ENCODE measurements at regions not wholly inside any gene's neighbourhood (a gene's known extent, or its start where the extent isn't known, plus 50 kb on each side); places are given as distances from the start of the nearest gene placed in this dataset.
"Not testable (repeated sequence)": the region's sequence is repeated elsewhere in the genome, so short reads cannot be mapped to it uniquely, and the experiment has no call there.

GRCh38 chr6:122904166-122904565 is 91.9 kb upstream of the CLVS2 start:
- ATAC-seq (ENCODE audit: low read depth) (no peak), DNase-seq (no peak)
- no peak overlapping the region for H3K4me3 Mint-ChIP-seq
- no peaks in the 10 kb centered on the region for H3K9me3 Mint-ChIP-seq
- POLR2A ChIA-PET, result no interaction called here
- no peak overlapping the region for H3K27ac Mint-ChIP-seq
- no peaks in the 10 kb centered on the region for H3K36me3 Mint-ChIP-seq
- no peaks in the 10 kb centered on the region for H3K4me1 Mint-ChIP-seq
- no peaks in the 10 kb centered on the region for H3K27me3 Mint-ChIP-seq

DNA sequence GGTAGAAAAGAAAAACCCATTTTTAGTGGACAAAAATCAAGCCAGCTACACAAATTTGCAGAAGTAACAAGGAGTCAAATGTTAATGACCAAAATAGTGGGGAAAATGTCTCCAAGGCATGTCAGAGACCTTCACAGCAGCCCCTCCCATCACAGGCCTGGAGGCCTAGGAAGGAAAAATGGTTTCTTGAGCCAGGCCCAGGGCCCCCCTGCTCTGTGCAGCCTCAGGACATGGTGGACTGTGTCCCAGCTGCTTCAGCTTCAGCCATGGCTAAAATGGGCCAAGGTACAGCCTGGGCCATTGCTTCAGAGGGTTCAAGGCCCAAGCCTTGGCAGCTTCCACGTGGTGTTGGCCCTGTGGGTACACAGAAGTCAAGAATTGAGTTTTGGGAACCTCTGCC is 82.5 kb upstream of the CLVS2 start:
- ATAC-seq (ENCODE audit: low read depth), result no peak
- POLR2A ChIA-PET, result no interaction called here

DNA sequence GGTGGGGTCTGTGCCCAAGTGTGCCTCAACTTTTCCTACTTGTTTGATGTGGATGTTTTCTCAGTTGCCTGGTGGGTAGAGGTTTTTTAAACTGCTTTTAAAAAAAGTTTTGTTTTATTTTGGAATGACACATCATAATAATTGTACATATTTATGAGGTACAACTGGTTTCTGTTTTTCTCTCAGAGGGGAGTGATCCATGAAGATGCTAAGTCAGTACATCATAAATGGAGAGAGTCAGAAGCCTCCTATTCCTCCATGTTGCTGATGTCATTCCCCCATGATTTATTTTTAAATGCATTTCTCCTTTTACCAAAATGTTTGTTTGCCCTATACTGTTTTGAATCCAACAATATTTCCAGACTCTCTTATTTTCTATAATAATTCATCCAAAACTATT is 77.3 kb upstream of the CLVS2 start:
- H3K36me3 Mint-ChIP-seq, result no peaks in the 10 kb centered on the region
- no peak for ATAC-seq (ENCODE audit: low read depth)

More for the DNA sequence above, 82.5 kb upstream of the CLVS2 start:
- peaks cover 12% of the 10 kb centered on the region for H3K9me3 Mint-ChIP-seq
- DNase-seq, result no peak
- no peak overlapping the region for H3K4me3 Mint-ChIP-seq
- H3K27me3 Mint-ChIP-seq, result no peaks in the 10 kb centered on the region
- no peaks in the 10 kb centered on the region for H3K36me3 Mint-ChIP-seq
- H3K4me1 Mint-ChIP-seq, result no peaks in the 10 kb centered on the region
- H3K27ac Mint-ChIP-seq, result no peak overlapping the region

GRCh38 chr6:122930252-122931180 is 65.5 kb upstream of the CLVS2 start:
- ATAC-seq (ENCODE audit: low read depth) (no peak), DNase-seq (no peak)
- no peak overlapping the region for H3K4me3 Mint-ChIP-seq
- no peaks in the 10 kb centered on the region for H3K27me3 Mint-ChIP-seq
- POLR2A ChIA-PET, result no interaction called here
- H3K36me3 Mint-ChIP-seq, result no peaks in the 10 kb centered on the region
- no peaks in the 10 kb centered on the region for H3K4me1 Mint-ChIP-seq
- H3K9me3 Mint-ChIP-seq, result peaks cover 4% of the 10 kb centered on the region
- H3K27ac Mint-ChIP-seq, result no peak overlapping the region

More for the DNA sequence above, 77.3 kb upstream of the CLVS2 start:
- no peak for DNase-seq
- Mint-ChIP-seq H3K27me3 (no peaks in the 10 kb centered on the region), H3K9me3 (peaks cover 7% of the 10 kb centered on the region), H3K4me3 (no peak overlapping the region), H3K4me1 (no peaks in the 10 kb centered on the region), H3K27ac (no peak overlapping the region)
- POLR2A ChIA-PET, result no interaction called here

DNA sequence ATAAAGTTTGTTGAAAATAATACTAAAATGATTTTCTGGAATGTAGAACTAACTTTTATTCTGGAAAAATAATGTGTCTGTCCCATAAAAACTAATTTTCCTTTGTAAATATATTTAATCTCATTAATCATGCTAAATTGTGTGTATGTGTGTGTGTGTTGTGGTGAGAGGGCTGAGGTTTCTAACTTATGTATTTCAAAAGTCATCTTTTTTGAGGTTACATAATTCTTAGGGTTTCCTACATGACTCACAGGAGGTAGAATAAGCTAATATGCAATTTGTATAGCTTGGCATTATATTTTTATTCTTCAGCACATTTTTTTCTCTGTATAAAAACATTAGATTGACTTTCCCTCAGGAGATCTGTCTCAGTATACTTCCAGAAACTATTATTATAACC is 64.1 kb upstream of the CLVS2 start:
- Mint-ChIP-seq H3K9me3 (peaks cover 1% of the 10 kb centered on the region), H3K27me3 (no peaks in the 10 kb centered on the region), H3K4me1 (no peaks in the 10 kb centered on the region), H3K27ac (no peak overlapping the region), H3K4me3 (no peak overlapping the region), H3K36me3 (no peaks in the 10 kb centered on the region)
- no peak for ATAC-seq (ENCODE audit: low read depth)
- no peak for DNase-seq
- POLR2A ChIA-PET, result no interaction called here

DNA sequence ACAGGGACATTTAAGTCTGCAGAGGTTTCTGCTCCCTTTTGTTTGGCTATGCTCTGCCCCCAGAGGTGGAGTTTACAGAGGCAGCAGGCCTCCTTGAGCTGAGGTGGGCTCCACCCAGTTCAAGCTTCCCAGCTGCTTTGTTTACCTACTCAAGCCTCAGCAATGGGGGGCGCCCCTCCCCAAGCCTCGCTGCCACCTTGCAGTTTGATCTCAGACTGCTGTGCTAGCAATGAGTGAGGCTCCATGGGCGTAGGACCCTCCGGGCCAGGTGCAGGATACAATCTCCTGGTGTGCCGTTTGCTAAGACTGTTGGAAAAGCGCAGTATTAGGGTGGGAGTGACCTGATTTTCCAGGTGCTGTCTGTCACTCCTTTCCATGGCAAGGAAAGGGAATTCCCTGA is 51.1 kb upstream of the CLVS2 start:
- H3K9me3 Mint-ChIP-seq; H3K4me3 Mint-ChIP-seq; ATAC-seq (ENCODE audit: low read depth); H3K36me3 Mint-ChIP-seq; H3K27ac Mint-ChIP-seq; POLR2A ChIA-PET; H3K27me3 Mint-ChIP-seq; DNase-seq; H3K4me1 Mint-ChIP-seq: not testable (repeated sequence)
